ENCODE measurements at regions not wholly inside any gene's neighbourhood (a gene's known extent, or its start where the extent isn't known, plus 50 kb on each side); places are given as distances from the start of the nearest gene placed in this dataset.

GRCh38 chr11:72507050-72507449, 72.7 kb upstream of the CLPB start:
- DNase-seq (ENCODE audit: insufficient read length, low spot score, missing footprints): peak; percentile 18
- no peaks in the 10 kb centered on the region for H3K36me3 ChIP-seq (ENCODE audit: insufficient read depth, low read length)
- H4K20me1 ChIP-seq (ENCODE audit: insufficient read depth, low read length): no peaks in the 10 kb centered on the region
- no peak for TF ChIP-seq CTCF (IDR thresholded peaks at IDR 0.05; ENCODE audit: extremely low read depth, low read depth, low read length)
- H3K4me2 ChIP-seq (ENCODE audit: insufficient read depth, low read length): no peak overlapping the region
- no peak overlapping the region for H3K27ac ChIP-seq (ENCODE audit: low read depth, low read length)
- H3K4me1 ChIP-seq (ENCODE audit: insufficient read depth, low read length): no peaks in the 10 kb centered on the region
- H3K79me2 ChIP-seq (ENCODE audit: insufficient read depth, low read length): no peaks in the 10 kb centered on the region
- H3K4me3 ChIP-seq (ENCODE audit: insufficient read depth, low read length): no peak overlapping the region
- H2AFZ ChIP-seq (ENCODE audit: low read length): no peak overlapping the region
- H3K9me3 ChIP-seq (ENCODE audit: low read depth, low read length): peaks cover 9% of the 10 kb centered on the region
- H3K27me3 ChIP-seq (ENCODE audit: insufficient read depth, low read length): peaks cover 2% of the 10 kb centered on the region

- H3K36me3 ChIP-seq (ENCODE audit: insufficient read depth, low read length): no peaks in the 10 kb centered on the region
- H3K4me3 ChIP-seq (ENCODE audit: insufficient read depth, low read length): no peak overlapping the region
- no peak for TF ChIP-seq CTCF (IDR thresholded peaks at IDR 0.05; ENCODE audit: extremely low read depth, low read depth, low read length)
- no peaks in the 10 kb centered on the region for H3K79me2 ChIP-seq (ENCODE audit: insufficient read depth, low read length)
- peaks cover 2% of the 10 kb centered on the region for H3K9me3 ChIP-seq (ENCODE audit: low read depth, low read length)
- DNase-seq (ENCODE audit: insufficient read length, low spot score, missing footprints): no peak
- no peak overlapping the region for H3K27ac ChIP-seq (ENCODE audit: low read depth, low read length)
- H4K20me1 ChIP-seq (ENCODE audit: insufficient read depth, low read length): no peaks in the 10 kb centered on the region
- H2AFZ ChIP-seq (ENCODE audit: low read length): no peak overlapping the region
- no peaks in the 10 kb centered on the region for H3K4me1 ChIP-seq (ENCODE audit: insufficient read depth, low read length)
- peaks cover 4% of the 10 kb centered on the region for H3K27me3 ChIP-seq (ENCODE audit: insufficient read depth, low read length)
- no peak overlapping the region for H3K4me2 ChIP-seq (ENCODE audit: insufficient read depth, low read length)
Measured at GRCh38 chr11:72497731-72498130, 63.4 kb upstream of the CLPB start.

- no peaks in the 10 kb centered on the region for H3K4me1 ChIP-seq (ENCODE audit: insufficient read depth, low read length)
- no peak for DNase-seq (ENCODE audit: insufficient read length, low spot score, missing footprints)
- no peak overlapping the region for H3K27ac ChIP-seq (ENCODE audit: low read depth, low read length)
- H3K36me3 ChIP-seq (ENCODE audit: insufficient read depth, low read length): no peaks in the 10 kb centered on the region
- no peak overlapping the region for H2AFZ ChIP-seq (ENCODE audit: low read length)
- H3K4me3 ChIP-seq (ENCODE audit: insufficient read depth, low read length): no peak overlapping the region
- no peaks in the 10 kb centered on the region for H4K20me1 ChIP-seq (ENCODE audit: insufficient read depth, low read length)
- peaks cover 7% of the 10 kb centered on the region for H3K27me3 ChIP-seq (ENCODE audit: insufficient read depth, low read length)
- no peak overlapping the region for H3K4me2 ChIP-seq (ENCODE audit: insufficient read depth, low read length)
- H3K79me2 ChIP-seq (ENCODE audit: insufficient read depth, low read length): no peaks in the 10 kb centered on the region
- TF ChIP-seq CTCF (IDR thresholded peaks at IDR 0.05; ENCODE audit: extremely low read depth, low read depth, low read length): no peak
- no peaks in the 10 kb centered on the region for H3K9me3 ChIP-seq (ENCODE audit: low read depth, low read length)
Measured at GRCh38 chr11:72494109-72494429, 59.7 kb upstream of the CLPB start.

- H3K4me3 ChIP-seq (ENCODE audit: insufficient read depth, low read length): no peak overlapping the region
- no peak overlapping the region for H3K4me2 ChIP-seq (ENCODE audit: insufficient read depth, low read length)
- H3K4me1 ChIP-seq (ENCODE audit: insufficient read depth, low read length): no peaks in the 10 kb centered on the region
- H3K27ac ChIP-seq (ENCODE audit: low read depth, low read length): no peak overlapping the region
- H2AFZ ChIP-seq (ENCODE audit: low read length): no peak overlapping the region
- no peaks in the 10 kb centered on the region for H3K36me3 ChIP-seq (ENCODE audit: insufficient read depth, low read length)
- no peaks in the 10 kb centered on the region for H3K79me2 ChIP-seq (ENCODE audit: insufficient read depth, low read length)
- H4K20me1 ChIP-seq (ENCODE audit: insufficient read depth, low read length): no peaks in the 10 kb centered on the region
- H3K9me3 ChIP-seq (ENCODE audit: low read depth, low read length): no peaks in the 10 kb centered on the region
- no peak for TF ChIP-seq CTCF (IDR thresholded peaks at IDR 0.05; ENCODE audit: extremely low read depth, low read depth, low read length)
- peaks cover 12% of the 10 kb centered on the region for H3K27me3 ChIP-seq (ENCODE audit: insufficient read depth, low read length)
- no peak for DNase-seq (ENCODE audit: insufficient read length, low spot score, missing footprints)
Measured at GRCh38 chr11:72493426-72494108, 59.2 kb upstream of the CLPB start.
